SK-N-SH treated with all-trans-retinoic acid at 6 μM for 48 hours (cell line): ENCODE measurements at regions not wholly inside any gene's neighbourhood (a gene's known extent, or its start where the extent isn't known, plus 50 kb on each side); places are given as distances from the start of the nearest gene placed in this dataset.

Experiments used
- ATAC-seq: fragments of 200-7000 bp; cut with Tn5 transposase; 3 replicates; pipeline ENCODE4 v1.9.1; 2020; ENCODE audit warnings: mild to moderate bottlenecking, moderate library complexity
- ARNTL ChIP-seq: fragments of 450-650 bp; formaldehyde crosslinking; IDR thresholded peaks from 2 replicates; pipeline ENCODE4 v1.5.0; 2020; ENCODE audit warnings: low read depth, mild to moderate bottlenecking, moderate library complexity, borderline replicate concordance
- BACH2 ChIP-seq: fragments of 250-450 bp; sonication (Bioruptor Pico); IDR thresholded peaks from 2 replicates; pipeline ENCODE4 v1.9.0; 2021; ENCODE audit warnings: mild to moderate bottlenecking, borderline replicate concordance
- CSDC2 ChIP-seq: fragments of 250-450 bp; sonication (Bioruptor Pico); IDR thresholded peaks from 2 replicates; pipeline ENCODE4 v1.5.0; 2020; ENCODE audit warnings: mild to moderate bottlenecking, moderate library complexity
- ESRRG ChIP-seq: fragments of 250-450 bp; sonication (Bioruptor Pico); IDR thresholded peaks from 2 replicates; pipeline ENCODE4 v1.6.1; 2021; ENCODE audit warnings: mild to moderate bottlenecking
- GLIS3 ChIP-seq: fragments of 250-450 bp; sonication (Bioruptor Pico); IDR thresholded peaks from 2 replicates; pipeline ENCODE4 v1.5.0; 2020; ENCODE audit warnings: mild to moderate bottlenecking, moderate library complexity
- ISL1 ChIP-seq: fragments of 250-450 bp; sonication (Bioruptor Pico); IDR thresholded peaks from 2 replicates; pipeline ENCODE4 v2.1.2; 2022; ENCODE audit warnings: mild to moderate bottlenecking, moderate library complexity
- OSR1 ChIP-seq: fragments of 250-450 bp; sonication (Bioruptor Pico); IDR thresholded peaks from 2 replicates; pipeline ENCODE4 v1.8.0; 2022; ENCODE audit warnings: moderate library complexity, mild to moderate bottlenecking, inconsistent platforms
- PATZ1 ChIP-seq: fragments of 250-450 bp; sonication (Bioruptor Pico); IDR thresholded peaks from 2 replicates; pipeline ENCODE4 v1.8.0; 2020; ENCODE audit warnings: mild to moderate bottlenecking, moderate library complexity, borderline replicate concordance
- PPARA ChIP-seq: fragments of 250-450 bp; sonication (Bioruptor Pico); IDR thresholded peaks from 2 replicates; pipeline ENCODE4 v1.5.0; 2020; ENCODE audit warnings: mild to moderate bottlenecking, borderline replicate concordance
- RARB ChIP-seq: fragments of 250-450 bp; sonication (Bioruptor Pico); IDR thresholded peaks from 2 replicates; pipeline ENCODE4 v1.8.0; 2021; ENCODE audit warnings: mild to moderate bottlenecking, moderate library complexity
- SNAI2 ChIP-seq: fragments of 250-450 bp; sonication (Bioruptor Pico); IDR thresholded peaks from 2 replicates; pipeline ENCODE4 v1.5.0; 2020; ENCODE audit warnings: mild to moderate bottlenecking, moderate library complexity
- TCF4 ChIP-seq: fragments of 250-450 bp; sonication (Bioruptor Pico); IDR thresholded peaks from 2 replicates; pipeline ENCODE4 v1.8.0; 2021; ENCODE audit warnings: mild to moderate bottlenecking, moderate library complexity, borderline replicate concordance
- TOX ChIP-seq: fragments of 250-450 bp; sonication (Bioruptor Pico); IDR thresholded peaks from 2 replicates; pipeline ENCODE4 v1.8.0; 2021; ENCODE audit warnings: mild to moderate bottlenecking, moderate library complexity, borderline replicate concordance
- ZC3H10 ChIP-seq: fragments of 250-450 bp; sonication (Bioruptor Pico); IDR thresholded peaks from 2 replicates; pipeline ENCODE4 v1.5.1; 2021; ENCODE audit warnings: mild to moderate bottlenecking, moderate library complexity
- ZNF565 ChIP-seq: fragments of 450-650 bp; formaldehyde crosslinking; conservative IDR thresholded peaks from 2 replicates; pipeline ENCODE4 v1.5.0; 2020; ENCODE audit warnings: low read depth, mild to moderate bottlenecking, moderate library complexity
- ZNF70 ChIP-seq: fragments of 450-650 bp; formaldehyde crosslinking; IDR thresholded peaks from 2 replicates; pipeline ENCODE4 v1.5.0; 2020; ENCODE audit warnings: mild to moderate bottlenecking, moderate library complexity
- ZNF8 ChIP-seq: fragments of 450-650 bp; formaldehyde crosslinking; IDR thresholded peaks from 2 replicates; pipeline ENCODE4 v1.5.0; 2020; ENCODE audit warnings: mild to moderate bottlenecking, moderate library complexity
- TF ChIP-seq, protein P1 (sequence below): fragments of 250-450 bp; sonication (Bioruptor Pico); IDR thresholded peaks from 2 replicates; pipeline ENCODE4 v1.5.0; 2020; ENCODE audit warnings: mild to moderate bottlenecking, moderate library complexity
- TF ChIP-seq, protein P2 (sequence below): fragments of 250-450 bp; sonication (Bioruptor Pico); IDR thresholded peaks from 2 replicates; pipeline ENCODE4 v1.8.0; 2021; ENCODE audit warnings: low read depth, mild to moderate bottlenecking, moderate library complexity, borderline replicate concordance
- TF ChIP-seq, protein P3 (sequence below): fragments of 250-450 bp; sonication (Bioruptor Pico); IDR thresholded peaks from 2 replicates; pipeline ENCODE4 v1.5.1; 2021; ENCODE audit warnings: mild to moderate bottlenecking, moderate library complexity
- TF ChIP-seq, protein P4 (sequence below): fragments of 250-450 bp; sonication (Bioruptor Pico); IDR thresholded peaks from 2 replicates; pipeline ENCODE4 v1.5.1; 2020; ENCODE audit warnings: low read depth, mild to moderate bottlenecking, moderate library complexity

DNA sequence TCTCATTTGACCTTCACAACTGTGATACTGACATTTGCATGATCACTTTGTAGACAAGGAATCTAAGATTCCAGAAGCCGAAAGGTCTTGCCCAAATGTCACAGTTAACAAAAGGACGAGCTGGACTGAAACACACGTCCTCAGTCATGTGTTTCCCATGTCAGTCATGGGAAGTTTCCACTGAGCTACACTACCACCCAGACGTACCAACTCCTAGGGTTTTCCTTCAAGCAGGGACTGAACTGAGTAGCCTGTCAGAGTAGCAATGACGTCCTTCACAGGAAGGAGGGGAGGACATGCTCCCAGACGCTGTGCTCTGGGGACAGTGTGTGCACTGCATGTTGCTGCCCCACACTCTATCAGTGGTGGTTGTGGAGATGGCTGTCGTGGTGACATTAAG, 215.8 kb upstream of the SMLR1 start:
- ATAC-seq = no peak
- TF ChIP-seq, protein P1, sequence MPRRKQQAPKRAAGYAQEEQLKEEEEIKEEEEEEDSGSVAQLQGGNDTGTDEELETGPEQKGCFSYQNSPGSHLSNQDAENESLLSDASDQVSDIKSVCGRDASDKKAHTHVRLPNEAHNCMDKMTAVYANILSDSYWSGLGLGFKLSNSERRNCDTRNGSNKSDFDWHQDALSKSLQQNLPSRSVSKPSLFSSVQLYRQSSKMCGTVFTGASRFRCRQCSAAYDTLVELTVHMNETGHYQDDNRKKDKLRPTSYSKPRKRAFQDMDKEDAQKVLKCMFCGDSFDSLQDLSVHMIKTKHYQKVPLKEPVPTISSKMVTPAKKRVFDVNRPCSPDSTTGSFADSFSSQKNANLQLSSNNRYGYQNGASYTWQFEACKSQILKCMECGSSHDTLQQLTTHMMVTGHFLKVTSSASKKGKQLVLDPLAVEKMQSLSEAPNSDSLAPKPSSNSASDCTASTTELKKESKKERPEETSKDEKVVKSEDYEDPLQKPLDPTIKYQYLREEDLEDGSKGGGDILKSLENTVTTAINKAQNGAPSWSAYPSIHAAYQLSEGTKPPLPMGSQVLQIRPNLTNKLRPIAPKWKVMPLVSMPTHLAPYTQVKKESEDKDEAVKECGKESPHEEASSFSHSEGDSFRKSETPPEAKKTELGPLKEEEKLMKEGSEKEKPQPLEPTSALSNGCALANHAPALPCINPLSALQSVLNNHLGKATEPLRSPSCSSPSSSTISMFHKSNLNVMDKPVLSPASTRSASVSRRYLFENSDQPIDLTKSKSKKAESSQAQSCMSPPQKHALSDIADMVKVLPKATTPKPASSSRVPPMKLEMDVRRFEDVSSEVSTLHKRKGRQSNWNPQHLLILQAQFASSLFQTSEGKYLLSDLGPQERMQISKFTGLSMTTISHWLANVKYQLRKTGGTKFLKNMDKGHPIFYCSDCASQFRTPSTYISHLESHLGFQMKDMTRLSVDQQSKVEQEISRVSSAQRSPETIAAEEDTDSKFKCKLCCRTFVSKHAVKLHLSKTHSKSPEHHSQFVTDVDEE (CRISPR knock-in tag) = no peak
- no peak for TF ChIP-seq GLIS3
- no peak for TF ChIP-seq PATZ1 (CRISPR knock-in tag)
- TF ChIP-seq ZNF8 (CRISPR knock-in tag) = no peak
- no peak for TF ChIP-seq ZNF70 (CRISPR knock-in tag)
- TF ChIP-seq ARNTL (CRISPR knock-in tag) = no peak
- TF ChIP-seq RARB = no peak
- TF ChIP-seq PPARA (CRISPR knock-in tag) = no peak
- TF ChIP-seq ZNF565 = no peak
- no peak for TF ChIP-seq ESRRG (CRISPR knock-in tag)
- TF ChIP-seq, protein P2, sequence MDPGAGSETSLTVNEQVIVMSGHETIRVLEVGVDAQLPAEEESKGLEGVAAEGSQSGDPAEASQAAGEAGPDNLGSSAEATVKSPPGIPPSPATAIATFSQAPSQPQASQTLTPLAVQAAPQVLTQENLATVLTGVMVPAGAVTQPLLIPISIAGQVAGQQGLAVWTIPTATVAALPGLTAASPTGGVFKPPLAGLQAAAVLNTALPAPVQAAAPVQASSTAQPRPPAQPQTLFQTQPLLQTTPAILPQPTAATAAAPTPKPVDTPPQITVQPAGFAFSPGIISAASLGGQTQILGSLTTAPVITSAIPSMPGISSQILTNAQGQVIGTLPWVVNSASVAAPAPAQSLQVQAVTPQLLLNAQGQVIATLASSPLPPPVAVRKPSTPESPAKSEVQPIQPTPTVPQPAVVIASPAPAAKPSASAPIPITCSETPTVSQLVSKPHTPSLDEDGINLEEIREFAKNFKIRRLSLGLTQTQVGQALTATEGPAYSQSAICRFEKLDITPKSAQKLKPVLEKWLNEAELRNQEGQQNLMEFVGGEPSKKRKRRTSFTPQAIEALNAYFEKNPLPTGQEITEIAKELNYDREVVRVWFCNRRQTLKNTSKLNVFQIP = no peak
- TF ChIP-seq ISL1 (CRISPR knock-in tag) = no peak
- TF ChIP-seq, protein P3, sequence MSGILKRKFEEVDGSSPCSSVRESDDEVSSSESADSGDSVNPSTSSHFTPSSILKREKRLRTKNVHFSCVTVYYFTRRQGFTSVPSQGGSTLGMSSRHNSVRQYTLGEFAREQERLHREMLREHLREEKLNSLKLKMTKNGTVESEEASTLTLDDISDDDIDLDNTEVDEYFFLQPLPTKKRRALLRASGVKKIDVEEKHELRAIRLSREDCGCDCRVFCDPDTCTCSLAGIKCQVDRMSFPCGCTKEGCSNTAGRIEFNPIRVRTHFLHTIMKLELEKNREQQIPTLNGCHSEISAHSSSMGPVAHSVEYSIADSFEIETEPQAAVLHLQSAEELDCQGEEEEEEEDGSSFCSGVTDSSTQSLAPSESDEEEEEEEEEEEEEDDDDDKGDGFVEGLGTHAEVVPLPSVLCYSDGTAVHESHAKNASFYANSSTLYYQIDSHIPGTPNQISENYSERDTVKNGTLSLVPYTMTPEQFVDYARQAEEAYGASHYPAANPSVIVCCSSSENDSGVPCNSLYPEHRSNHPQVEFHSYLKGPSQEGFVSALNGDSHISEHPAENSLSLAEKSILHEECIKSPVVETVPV (CRISPR knock-in tag) = no peak
- no peak for TF ChIP-seq ZC3H10

- ATAC-seq = no peak
- TF ChIP-seq BACH2 (CRISPR knock-in tag) = no peak
- no peak for TF ChIP-seq PPARA (CRISPR knock-in tag)
- no peak for TF ChIP-seq TOX (CRISPR knock-in tag)
- no peak for TF ChIP-seq ISL1 (CRISPR knock-in tag)
- TF ChIP-seq GLIS3 = no peak
- TF ChIP-seq, protein P3 (CRISPR knock-in tag) = no peak
- TF ChIP-seq ARNTL (CRISPR knock-in tag) = no peak
- TF ChIP-seq, protein P1 (CRISPR knock-in tag) = no peak
- no peak for TF ChIP-seq ZNF8 (CRISPR knock-in tag)
- TF ChIP-seq TCF4 = no peak
- no peak for TF ChIP-seq SNAI2 (CRISPR knock-in tag)
- no peak for TF ChIP-seq CSDC2 (CRISPR knock-in tag)
- TF ChIP-seq PATZ1 (CRISPR knock-in tag) = no peak
- TF ChIP-seq ZNF565 = no peak
- TF ChIP-seq, protein P4, sequence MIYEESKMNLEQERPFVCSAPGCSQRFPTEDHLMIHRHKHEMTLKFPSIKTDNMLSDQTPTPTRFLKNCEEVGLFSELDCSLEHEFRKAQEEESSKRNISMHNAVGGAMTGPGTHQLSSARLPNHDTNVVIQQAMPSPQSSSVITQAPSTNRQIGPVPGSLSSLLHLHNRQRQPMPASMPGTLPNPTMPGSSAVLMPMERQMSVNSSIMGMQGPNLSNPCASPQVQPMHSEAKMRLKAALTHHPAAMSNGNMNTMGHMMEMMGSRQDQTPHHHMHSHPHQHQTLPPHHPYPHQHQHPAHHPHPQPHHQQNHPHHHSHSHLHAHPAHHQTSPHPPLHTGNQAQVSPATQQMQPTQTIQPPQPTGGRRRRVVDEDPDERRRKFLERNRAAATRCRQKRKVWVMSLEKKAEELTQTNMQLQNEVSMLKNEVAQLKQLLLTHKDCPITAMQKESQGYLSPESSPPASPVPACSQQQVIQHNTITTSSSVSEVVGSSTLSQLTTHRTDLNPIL (CRISPR knock-in tag) = no peak
- no peak for TF ChIP-seq OSR1
These were observed 214.0 kb upstream of the SMLR1 start for GRCh38 chr6:130613176-130613575.
